GM12892 (cell line): ENCODE measurements at regions not wholly inside any gene's neighbourhood (a gene's known extent, or its start where the extent isn't known, plus 50 kb on each side); places are given as distances from the start of the nearest gene placed in this dataset.

Source experiments
- POLR2A ChIP-seq: IDR thresholded peaks from 2 replicates; pipeline ENCODE4 v1.6.1; 2011; ENCODE audit warnings: low read depth, low read length, control low read depth
- POLR2AphosphoS5 ChIP-seq: IDR thresholded peaks from 2 replicates; pipeline ENCODE4 v1.6.1; 2011; ENCODE audit warnings: low read depth, low read length, control low read depth
- TAF1 ChIP-seq: IDR thresholded peaks from 2 replicates; pipeline ENCODE4 v1.6.1; 2011; ENCODE audit warnings: low read depth, mild to moderate bottlenecking, control low read depth, low read length, borderline replicate concordance

DNA sequence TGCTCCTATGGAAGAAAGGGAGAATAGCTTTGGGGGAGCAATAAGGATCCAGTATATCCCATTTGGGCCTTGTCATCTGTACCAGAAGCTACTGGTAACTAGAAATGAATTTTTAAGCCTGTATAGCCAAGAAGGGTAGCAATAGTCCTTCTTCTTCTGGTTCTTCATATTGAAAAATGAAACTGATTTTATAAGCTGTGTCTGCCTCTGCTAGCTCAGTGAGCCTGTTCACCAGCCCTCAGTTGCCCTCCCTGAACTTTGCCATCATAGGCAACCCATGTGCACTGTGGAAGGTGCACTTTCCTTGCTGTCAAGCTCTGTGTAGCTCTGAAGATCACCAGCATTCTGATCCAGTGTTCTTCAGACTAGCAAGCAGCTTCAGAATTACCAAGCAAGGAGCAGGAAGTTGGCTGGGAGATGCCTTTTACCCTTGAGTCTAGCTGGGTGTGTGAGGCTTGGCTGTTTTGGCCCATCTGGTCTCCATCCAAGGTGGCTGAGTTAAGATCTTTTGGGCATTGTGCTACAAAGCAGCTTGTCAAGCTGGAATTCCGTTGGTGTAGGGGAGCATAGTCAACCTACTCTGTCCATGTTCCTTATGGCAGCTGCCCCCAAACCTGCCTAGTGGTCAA is 55.8 kb upstream of the MGAT5 start:
- TF ChIP-seq TAF1 (no peak), POLR2A (no peak), POLR2AphosphoS5 (no peak)
